Loucy (cell line): ENCODE measurements at regions not wholly inside any gene's neighbourhood (a gene's known extent, or its start where the extent isn't known, plus 50 kb on each side); places are given as distances from the start of the nearest gene placed in this dataset.

ENCODE experiments used
- CTCF ChIP-seq: fragments of 200-600 bp; sonication (generic); conservative IDR thresholded peaks from 2 replicates; pipeline ENCODE4 v1.5.1; 2014; ENCODE audit warnings: mild to moderate bottlenecking, antibody characterized with exemption, low read length
- EZH2phosphoT487 ChIP-seq: fragments of 200-600 bp; IDR thresholded peaks from 2 replicates; pipeline ENCODE4 v1.6.1; 2018; ENCODE audit warnings: antibody characterized with exemption, mild to moderate bottlenecking, moderate library complexity, borderline replicate concordance

GRCh38 chr4:137749466-137749865 lies 217.2 kb upstream of the PCDH18 start:
- TF ChIP-seq CTCF (no peak), EZH2phosphoT487 (no peak)
